HG02885 (cell line): ENCODE measurements at regions not wholly inside any gene's neighbourhood (a gene's known extent, or its start where the extent isn't known, plus 50 kb on each side); places are given as distances from the start of the nearest gene placed in this dataset.
A peak's percentile ranks its signal among the peaks of the same experiment; 100 is the strongest.

Experiments
- ATAC-seq: cut with Tn5 transposase; IDR thresholded peaks from one replicate; pipeline ENCODE4 v1.9.1; 2021; ENCODE audit warnings: mild to moderate bottlenecking; ENCODE audit not compliant: unreplicated experiment, poor library complexity

- no peak for ATAC-seq
These were observed 292.0 kb upstream of the DMRT1 start for GRCh38 chr9:549455-549997.

GRCh38 chr9:550333-550732 is 291.2 kb upstream of the DMRT1 start:
- no peak for ATAC-seq

DNA sequence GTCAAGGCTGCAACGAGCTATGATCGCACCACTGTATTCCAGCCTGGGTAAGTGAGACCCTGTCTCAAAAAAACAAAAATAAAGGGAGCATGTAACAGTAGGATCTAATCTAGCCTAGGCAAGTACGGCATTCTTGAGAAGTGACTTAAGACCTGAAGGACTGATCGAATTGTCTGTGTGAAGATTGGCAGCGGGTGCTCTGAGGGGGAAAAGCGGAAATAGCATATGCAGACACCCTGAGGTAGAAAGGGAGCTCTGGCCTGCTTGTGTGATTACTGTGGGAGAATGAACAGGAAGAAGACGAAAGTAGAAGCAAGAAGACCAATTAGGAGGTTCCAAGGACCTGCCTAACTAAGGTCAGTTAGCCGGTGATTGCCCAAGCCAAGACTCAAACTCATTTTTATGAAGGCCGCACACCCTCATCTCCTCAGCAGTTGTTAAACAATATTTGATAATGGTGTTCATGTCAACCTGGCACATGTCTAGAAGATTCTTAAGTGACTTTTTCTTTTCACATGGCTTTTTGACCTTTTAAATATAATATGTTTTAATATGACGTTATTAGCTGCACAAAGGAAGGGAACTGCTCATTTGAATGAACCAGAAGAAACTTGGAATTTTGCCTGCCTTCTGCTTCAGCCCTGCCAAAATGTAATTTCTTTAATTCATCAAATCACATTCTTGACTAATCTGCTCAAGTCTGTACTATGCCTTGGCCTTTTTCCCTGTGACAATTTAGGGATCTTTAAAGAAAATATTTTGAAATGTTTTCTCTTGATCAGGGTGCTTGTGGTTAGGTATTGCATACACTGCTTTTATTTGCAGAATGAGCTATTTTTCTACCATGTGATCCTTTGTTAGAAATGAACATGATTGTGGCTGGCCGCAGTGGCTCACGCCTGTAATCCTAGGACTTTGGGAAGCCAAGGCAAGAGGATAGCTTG is 289.2 kb upstream of the DMRT1 start:
- no peak for ATAC-seq

GRCh38 chr9:555493-555892 is 286.0 kb upstream of the DMRT1 start:
- ATAC-seq: no peak

DNA sequence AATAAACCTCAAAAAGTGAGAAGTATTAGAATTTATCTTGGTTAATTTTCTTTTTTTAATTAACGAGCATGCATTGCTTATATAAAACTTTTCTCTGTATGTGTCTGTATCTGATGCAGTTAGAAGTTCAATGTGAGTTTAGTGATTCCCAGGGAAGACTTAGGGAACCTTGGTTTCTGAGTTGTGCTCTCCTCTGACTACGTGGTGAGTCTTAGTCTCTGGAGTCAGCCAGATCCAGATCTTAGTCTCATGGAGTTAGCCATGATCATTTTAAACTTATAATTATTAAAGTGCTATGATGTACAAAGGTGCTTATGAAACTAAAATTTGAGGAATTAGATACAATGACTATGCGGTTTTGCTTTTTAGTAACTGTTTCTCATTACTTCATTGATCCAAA is 285.3 kb upstream of the DMRT1 start:
- ATAC-seq: no peak

DNA sequence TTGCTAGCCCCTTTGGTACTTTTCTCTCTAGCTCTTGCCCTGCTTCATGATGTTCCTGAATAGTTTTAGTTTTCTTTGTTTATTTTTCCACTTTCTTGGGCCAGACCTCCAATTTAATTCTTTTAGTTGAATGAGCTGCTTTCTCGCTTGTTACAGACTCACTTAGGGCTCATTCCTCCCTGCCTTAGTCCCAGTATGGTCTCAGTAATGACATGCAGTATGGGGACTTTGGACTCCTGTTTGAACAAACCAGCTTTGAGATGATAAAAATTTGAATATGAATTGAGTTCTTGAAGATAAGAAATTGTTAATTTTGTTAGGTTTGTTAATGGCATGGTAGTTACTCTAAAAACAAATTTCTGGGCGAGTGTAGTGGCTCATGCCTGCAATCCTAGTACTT is 284.8 kb upstream of the DMRT1 start:
- no peak for ATAC-seq

- ATAC-seq: no peak
These were observed 283.8 kb upstream of the DMRT1 start for GRCh38 chr9:557601-558201.

DNA sequence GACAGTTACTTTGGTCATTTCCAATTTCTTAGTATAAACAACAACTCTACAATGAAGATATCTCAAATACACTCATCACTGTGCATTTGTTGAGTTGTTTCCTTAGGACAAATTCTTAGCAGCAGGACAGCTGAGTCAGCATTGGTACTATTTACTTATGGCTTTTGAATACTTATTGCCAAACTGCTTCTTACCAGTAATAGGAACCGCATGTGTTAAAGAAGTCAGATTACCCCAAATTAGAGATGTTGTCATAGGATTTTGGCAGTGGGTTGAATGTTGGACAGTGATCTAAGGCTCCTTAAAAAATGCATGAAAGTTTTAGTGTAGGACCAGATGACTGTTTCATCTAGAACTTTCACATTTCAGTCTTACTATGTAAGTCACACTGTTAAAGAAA is 280.1 kb upstream of the DMRT1 start:
- ATAC-seq: no peak

GRCh38 chr9:563200-563599 is 278.3 kb upstream of the DMRT1 start:
- no peak for ATAC-seq

GRCh38 chr9:565528-565927 is 276.0 kb upstream of the DMRT1 start:
- no peak for ATAC-seq

DNA sequence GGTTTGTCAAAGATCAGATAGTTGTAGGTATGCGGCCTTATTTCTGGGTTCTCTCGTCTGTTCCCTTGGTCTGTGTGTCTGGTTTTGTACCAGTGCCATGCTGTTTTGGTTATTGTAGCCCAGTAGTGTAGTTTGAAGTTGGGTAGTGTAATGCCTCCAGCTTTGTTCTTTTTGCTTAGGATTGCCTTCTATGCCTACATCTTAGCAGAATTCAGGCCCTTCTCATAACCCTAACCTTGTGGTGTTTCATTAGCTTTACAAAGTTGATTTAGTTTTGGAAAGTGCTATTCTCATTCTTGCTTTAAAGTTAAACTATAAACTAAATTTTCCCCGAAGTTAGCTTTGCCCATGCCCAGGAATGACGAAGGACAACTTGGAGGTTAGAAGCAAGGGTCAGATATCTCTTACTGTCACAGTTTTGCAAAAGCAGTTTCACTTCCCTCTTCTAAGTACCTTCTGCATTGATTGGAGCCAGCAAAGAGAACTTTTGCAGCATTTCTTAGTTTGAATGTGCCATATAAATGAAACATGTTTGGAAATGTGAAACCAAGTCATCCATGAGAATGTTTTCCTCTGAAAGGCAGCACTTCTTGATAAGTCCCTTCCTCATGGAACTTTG is 274.3 kb upstream of the DMRT1 start:
- ATAC-seq: peak; percentile 96

DNA sequence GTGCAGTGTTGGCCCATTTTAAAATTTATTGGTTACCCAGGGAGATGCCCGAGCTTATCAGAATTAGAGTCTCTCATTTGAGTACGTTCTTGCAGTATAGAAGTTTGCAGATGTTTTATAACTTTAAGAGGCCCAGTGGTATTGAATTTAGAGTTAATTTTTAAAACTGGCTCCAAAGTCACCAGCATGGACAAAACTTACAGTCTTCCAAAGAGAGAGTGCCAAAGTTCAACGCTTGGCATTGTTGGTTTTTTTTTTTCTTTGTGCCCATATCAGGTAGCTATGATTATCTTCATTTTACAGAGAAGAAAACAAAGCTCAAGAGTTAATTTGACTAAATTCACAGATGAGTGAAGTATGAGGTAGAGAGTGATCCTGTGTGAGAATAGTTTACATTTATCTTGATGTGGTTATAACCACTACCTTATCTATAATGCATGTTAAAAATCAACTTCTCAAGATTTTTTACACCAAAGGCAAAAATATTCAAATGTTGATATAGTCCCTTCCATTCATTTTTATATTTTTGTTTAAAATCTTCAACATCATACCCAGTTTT is 273.7 kb upstream of the DMRT1 start:
- ATAC-seq: peak; percentile 30

DNA sequence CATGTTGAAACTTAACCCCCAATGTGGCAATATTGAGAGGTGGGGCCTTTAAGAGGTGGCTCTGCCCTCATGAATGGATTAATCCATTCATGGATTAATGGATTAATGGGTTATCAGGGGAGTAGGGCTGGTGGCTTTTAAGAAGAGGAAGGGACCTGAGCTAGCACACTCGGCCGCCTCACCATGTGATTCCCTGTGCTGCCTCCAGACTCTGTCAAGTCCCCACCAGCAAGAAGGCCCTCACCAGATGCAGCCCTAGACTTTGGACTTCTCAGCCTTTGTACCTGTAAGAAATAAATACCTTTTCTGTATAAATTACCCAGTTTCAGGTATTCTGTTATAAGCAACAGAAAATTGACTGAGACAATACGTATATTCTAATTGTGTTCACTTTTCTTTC is 272.2 kb upstream of the DMRT1 start:
- no peak for ATAC-seq

- no peak for ATAC-seq
These were observed 271.3 kb upstream of the DMRT1 start for GRCh38 chr9:570187-570586.

DNA sequence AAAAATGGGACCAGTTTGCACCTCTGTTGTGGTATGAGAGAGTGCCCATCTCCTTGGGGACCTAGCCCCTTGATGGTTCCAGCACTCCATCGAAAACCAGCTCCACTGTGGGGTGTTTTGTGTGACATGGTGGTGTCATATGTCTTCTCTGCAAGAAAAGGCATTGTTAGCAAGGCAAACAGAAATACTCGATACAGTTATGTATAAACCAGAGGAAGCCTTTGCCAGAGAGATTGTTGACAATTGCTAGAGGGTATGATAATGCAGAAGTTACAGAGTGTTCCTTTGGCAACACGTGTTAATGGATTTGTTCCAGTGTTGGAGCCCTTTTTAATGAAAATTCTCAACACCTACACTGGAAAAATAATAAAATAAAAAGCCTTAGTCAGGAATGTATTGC is 270.4 kb upstream of the DMRT1 start:
- no peak for ATAC-seq

DNA sequence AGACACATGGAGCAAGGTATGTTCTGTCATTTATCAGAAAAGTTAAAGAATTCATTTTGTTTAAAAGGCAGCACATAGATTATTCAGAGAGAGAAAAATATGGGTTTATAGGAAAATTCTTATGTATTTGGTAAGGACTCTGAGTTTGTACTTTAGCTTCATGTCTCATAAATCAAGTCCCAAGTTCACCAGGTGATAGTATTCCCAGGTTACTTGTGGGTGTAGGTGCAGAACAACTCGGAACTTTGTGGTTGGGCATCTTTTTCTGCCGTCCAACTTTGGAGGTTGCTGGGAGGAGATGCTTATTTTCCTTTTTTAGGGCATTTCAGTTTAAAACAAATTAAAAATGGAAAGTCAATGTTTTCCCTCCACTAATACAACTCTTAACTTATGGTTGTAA is 269.8 kb upstream of the DMRT1 start:
- ATAC-seq: no peak

DNA sequence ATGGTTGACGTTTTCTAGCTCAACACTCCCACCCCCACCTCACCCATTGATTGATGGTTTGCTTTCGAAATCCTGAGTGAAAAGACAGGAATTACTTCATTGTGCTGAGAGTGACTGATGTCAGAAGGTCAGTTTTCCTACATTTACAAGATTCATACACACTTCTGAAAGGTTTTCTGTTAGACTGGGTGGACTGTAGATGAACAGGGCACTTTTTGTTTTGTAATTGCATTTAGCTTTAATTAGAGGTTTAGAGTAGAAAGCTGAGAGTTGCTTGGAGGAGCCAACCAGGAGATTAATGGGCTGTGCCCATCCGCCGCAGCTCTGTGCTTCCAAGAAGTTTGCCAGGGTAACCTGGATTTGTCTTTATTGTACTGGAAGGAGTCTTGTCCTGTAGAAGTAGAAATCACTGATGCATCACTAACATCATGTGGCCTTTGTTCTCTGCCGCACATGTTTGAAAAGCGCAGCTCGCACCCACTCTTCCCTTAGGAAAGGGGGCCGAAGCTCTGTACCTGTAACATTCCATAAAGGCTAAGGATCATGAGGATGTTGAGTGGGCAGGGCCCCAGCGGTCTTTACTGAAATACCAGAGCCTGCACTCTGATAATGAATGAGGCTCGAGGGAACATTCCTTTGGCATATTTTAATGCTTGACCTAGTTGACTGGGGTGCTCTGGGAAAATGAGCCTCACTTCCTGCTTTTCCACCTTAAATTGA is 267.6 kb upstream of the DMRT1 start:
- no peak for ATAC-seq

DNA sequence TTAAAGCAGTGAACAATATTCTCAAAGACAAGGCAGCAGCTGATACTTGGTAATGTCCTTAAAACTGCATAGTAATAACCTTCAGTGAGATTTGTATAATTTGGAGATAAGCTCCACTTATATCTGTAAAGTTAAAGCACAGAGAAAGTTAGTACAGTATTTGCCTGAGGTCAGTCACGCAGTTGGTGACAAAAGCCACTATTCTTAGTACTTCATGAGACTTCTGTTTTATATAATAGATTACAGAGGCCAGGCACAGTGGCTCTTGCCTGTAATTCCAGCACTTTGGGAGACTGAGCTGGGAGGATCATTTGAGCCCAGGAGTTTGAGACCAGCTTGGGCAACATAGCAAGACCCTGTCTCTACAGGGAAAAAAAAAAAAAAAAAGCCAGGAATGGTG is 266.4 kb upstream of the DMRT1 start:
- ATAC-seq: no peak

GRCh38 chr9:580652-581342 is 260.7 kb upstream of the DMRT1 start:
- no peak for ATAC-seq
